Pancreas (tissue), 8 donors: ENCODE measurements at regions not wholly inside any gene's neighbourhood (a gene's known extent, or its start where the extent isn't known, plus 50 kb on each side); places are given as distances from the start of the nearest gene placed in this dataset.

ENCODE experiments used
- ATAC-seq, 4 donors: fragments of 200-7000 bp; cut with Tn5 transposase; one replicate each; pipeline versions ENCODE4 v1.8.0 to v1.9.1; 2020; ENCODE audit warnings: mild to moderate bottlenecking in 4 of 4, moderate library complexity in 4 of 4
- DNase-seq, 6 donors: peaks; one replicate each; pipeline ENCODE4 v3.0.0-alpha.2; 2020
- FAIRE-seq: peaks from 2 replicates; lab custom pipeline; 2012; peaks lifted over from hg19 to GRCh38; lab: Jason Lieb, UNC
- H3K27ac ChIP-seq, 4 donors: fragments of 200-600 bp; sonication (generic); 1 replicate in 3 of 4; 2 replicates in 1 of 4; pipeline versions ENCODE4 v1.5.0 to v1.8.0; 2020
- H3K27me3 ChIP-seq, 4 donors: fragments of 200-600 bp; one replicate each; pipeline ENCODE4 v1.8.0; 2021
- H3K36me3 ChIP-seq, 3 donors: fragments of 200-600 bp; sonication (generic) in 1 of 3; one replicate each; pipeline versions ENCODE4 v1.5.0 to v1.8.0; 2020 to 2021
- H3K4me1 ChIP-seq, 3 donors: fragments of 200-600 bp; one replicate each; pipeline ENCODE4 v1.8.0; 2021
- H3K4me3 ChIP-seq, 4 donors: fragments of 200-600 bp; sonication (generic) in 2 of 4; one replicate each; pipeline versions ENCODE4 v1.5.0 to v1.8.0; 2020 to 2021
- H3K9me3 ChIP-seq, 4 donors: fragments of 200-600 bp; one replicate each; pipeline ENCODE4 v1.8.0; 2021
- intact Hi-C, 3 donors: fragments of 100-400 bp; cut with DNase I; formaldehyde crosslinking; loops; one replicate each; pipeline versions ENCODE4 v1.11.1 to v1.14.2; 2022
- TF ChIP-seq, protein P1 (sequence below), 4 donors: fragments of 200-600 bp; sonication (generic) in 3 of 4; IDR thresholded peaks; one replicate each; pipeline versions ENCODE4 v1.5.0 to v1.8.0; 2021; ENCODE audit warnings: antibody characterized with exemption in 4 of 4
- donor health status: DM: no; HTN: no; CAD: no; lungs with moderate emphysema.
- donor health status: DM: no; HTN: no; CAD: no.
- donor health status: control.
- donor health status: control.
- donor health status: DM: yes; HTN: yes; CAD: no.
- donor health status: DM: no; HTN: no; CAD: no.
- donor health status: DM: no; HTN: no; CAD: no.
- donor health status: DM: yes; HTN: yes; CAD: no.

- Histone ChIP-seq H3K27me3 (peaks cover 0 to under 1% (median 0%) of the 10 kb centered on the region in 4 donors), H3K36me3 (no peaks in the 10 kb centered on the region), H3K4me3 (no peak overlapping the region), H3K27ac (no peak overlapping the region), H3K4me1 (no peaks in the 10 kb centered on the region), H3K9me3 (no peaks in the 10 kb centered on the region)
- intact Hi-C loops = no loop called here
- no peak for FAIRE-seq
- TF ChIP-seq, protein P1, sequence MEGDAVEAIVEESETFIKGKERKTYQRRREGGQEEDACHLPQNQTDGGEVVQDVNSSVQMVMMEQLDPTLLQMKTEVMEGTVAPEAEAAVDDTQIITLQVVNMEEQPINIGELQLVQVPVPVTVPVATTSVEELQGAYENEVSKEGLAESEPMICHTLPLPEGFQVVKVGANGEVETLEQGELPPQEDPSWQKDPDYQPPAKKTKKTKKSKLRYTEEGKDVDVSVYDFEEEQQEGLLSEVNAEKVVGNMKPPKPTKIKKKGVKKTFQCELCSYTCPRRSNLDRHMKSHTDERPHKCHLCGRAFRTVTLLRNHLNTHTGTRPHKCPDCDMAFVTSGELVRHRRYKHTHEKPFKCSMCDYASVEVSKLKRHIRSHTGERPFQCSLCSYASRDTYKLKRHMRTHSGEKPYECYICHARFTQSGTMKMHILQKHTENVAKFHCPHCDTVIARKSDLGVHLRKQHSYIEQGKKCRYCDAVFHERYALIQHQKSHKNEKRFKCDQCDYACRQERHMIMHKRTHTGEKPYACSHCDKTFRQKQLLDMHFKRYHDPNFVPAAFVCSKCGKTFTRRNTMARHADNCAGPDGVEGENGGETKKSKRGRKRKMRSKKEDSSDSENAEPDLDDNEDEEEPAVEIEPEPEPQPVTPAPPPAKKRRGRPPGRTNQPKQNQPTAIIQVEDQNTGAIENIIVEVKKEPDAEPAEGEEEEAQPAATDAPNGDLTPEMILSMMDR (IDR thresholded peaks at IDR 0.05) = no peak
- DNase-seq = no peak
- ATAC-seq = no peak
Measured at GRCh38 chrX:151513472-151513871, 50.0 kb upstream of the PASD1 start.
